K562 (cell line): ENCODE measurements at regions not wholly inside any gene's neighbourhood (a gene's known extent, or its start where the extent isn't known, plus 50 kb on each side); places are given as distances from the start of the nearest gene placed in this dataset.

Source experiments
- ARID2 ChIP-seq: fragments of 450-650 bp; IDR thresholded peaks from 2 replicates; pipeline ENCODE4 v1.6.1; 2017; ENCODE audit warnings: antibody characterized with exemption, mild to moderate bottlenecking
- HSF4 ChIP-seq: fragments of 250-450 bp; sonication (Bioruptor Pico); IDR thresholded peaks from 2 replicates; pipeline ENCODE4 v2.1.2; 2022; ENCODE audit warnings: mild to moderate bottlenecking, moderate library complexity, borderline replicate concordance
- NCOR1 ChIP-seq: fragments of 450-650 bp; IDR thresholded peaks from 2 replicates; pipeline ENCODE4 v1.6.1; 2016; ENCODE audit warnings: mild to moderate bottlenecking, moderate library complexity
- PHTF2 ChIP-seq: fragments of 250-450 bp; sonication (Bioruptor Pico); IDR thresholded peaks from 2 replicates; pipeline ENCODE4 v1.5.0; 2021; ENCODE audit warnings: mild to moderate bottlenecking
- RAD21 ChIP-seq, 2 experiments: fragments of 250-450 bp in 1 of 2; fragments of 450-650 bp in 1 of 2; sonication (Bioruptor Pico) in 1 of 2; formaldehyde crosslinking in 1 of 2; IDR thresholded peaks in 1 of 2; conservative IDR thresholded peaks in 1 of 2; 2 replicates each; pipeline versions ENCODE4 v1.4.0 to v1.8.0; 2020 to 2022; ENCODE audit warnings: mild to moderate bottlenecking in 2 of 2, moderate library complexity in 1 of 2
- TOE1 ChIP-seq, 2 experiments: fragments of 450-650 bp in 1 of 2; sonication (generic) in 1 of 2; formaldehyde crosslinking in 1 of 2; IDR thresholded peaks; 2 replicates each; pipeline versions ENCODE4 v1.7.1 to v1.8.0; 2016 to 2022; ENCODE audit warnings: borderline replicate concordance in 2 of 2, mild to moderate bottlenecking in 2 of 2, antibody characterized with exemption in 1 of 2, inconsistent platforms in 1 of 2, low read depth in 1 of 2, missing genetic modification reagents in 1 of 2, moderate library complexity in 1 of 2
- ZNF146 ChIP-seq: IDR thresholded peaks from one replicate; pipeline ENCODE4 v1.6.1; 2018; ENCODE audit warnings: missing compliant biosample characterization; ENCODE audit not compliant: unreplicated experiment
- ZNF407 ChIP-seq: fragments of 450-650 bp; IDR thresholded peaks from 2 replicates; pipeline ENCODE4 v1.6.1; 2016; ENCODE audit warnings: low read depth

GRCh38 chr18:7177116-7177744, 53.7 kb upstream of the LRRC30 start (continued):
- no peak for TF ChIP-seq ZNF407
- no peak for TF ChIP-seq ZNF146 (CRISPR knock-in tag)
- no peak for TF ChIP-seq ARID2
- TF ChIP-seq HSF4 (CRISPR knock-in tag): no peak
- peak; percentile 67 to 76 for TF ChIP-seq RAD21 (CRISPR knock-in tag; conservative IDR thresholded peaks at IDR 0.05 in 1 of 2, IDR thresholded peaks at IDR 0.05 in 1 of 2)
- TF ChIP-seq NCOR1: no peak
- no peak for TF ChIP-seq PHTF2 (CRISPR knock-in tag)
- no peak for TF ChIP-seq TOE1 (IDR thresholded peaks at IDR 0.05; ENCODE audit: borderline replicate concordance)
- no peak for TF ChIP-seq TOE1 (CRISPR knock-in tag; IDR thresholded peaks at IDR 0.05; ENCODE audit: borderline replicate concordance, low read depth)
